Mesenteric fat pad (tissue), 1 donor: ENCODE measurements at regions not wholly inside any gene's neighbourhood (a gene's known extent, or its start where the extent isn't known, plus 50 kb on each side); places are given as distances from the start of the nearest gene placed in this dataset.

Experiments
- DNase-seq: peaks from one replicate; pipeline ENCODE4 v3.0.0-alpha.2; 2020; ENCODE audit warnings: low spot score
- donor health status: DM: yes; HTN: yes; CAD: no.

DNA sequence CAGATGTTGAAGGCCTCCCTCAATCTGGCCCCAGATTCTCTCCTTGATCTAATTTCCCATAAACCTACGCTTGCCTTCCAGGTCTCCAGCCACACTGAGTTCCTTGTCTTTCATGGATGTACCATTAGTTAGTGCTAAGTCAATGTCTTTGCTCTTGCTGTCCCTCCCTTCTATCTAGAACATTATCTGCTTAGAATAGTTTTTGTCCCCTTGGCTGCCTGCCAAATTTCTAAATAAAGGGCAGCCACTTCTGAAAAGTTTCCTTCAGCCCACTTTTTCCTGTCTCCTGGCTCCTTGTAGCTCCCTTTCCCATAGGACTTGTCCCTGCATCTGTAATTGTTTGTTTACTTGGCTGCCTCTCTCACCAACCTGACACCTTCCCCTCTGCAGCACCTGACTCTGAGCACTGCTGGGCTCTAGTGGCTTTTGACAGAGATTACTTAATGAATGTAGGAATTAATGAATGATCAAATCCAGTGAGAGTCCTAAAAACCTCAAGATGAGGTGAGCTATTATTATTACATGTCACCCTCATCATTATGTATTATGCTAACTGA is 58.3 kb downstream of the CXCL12 start:
- no peak for DNase-seq

DNA sequence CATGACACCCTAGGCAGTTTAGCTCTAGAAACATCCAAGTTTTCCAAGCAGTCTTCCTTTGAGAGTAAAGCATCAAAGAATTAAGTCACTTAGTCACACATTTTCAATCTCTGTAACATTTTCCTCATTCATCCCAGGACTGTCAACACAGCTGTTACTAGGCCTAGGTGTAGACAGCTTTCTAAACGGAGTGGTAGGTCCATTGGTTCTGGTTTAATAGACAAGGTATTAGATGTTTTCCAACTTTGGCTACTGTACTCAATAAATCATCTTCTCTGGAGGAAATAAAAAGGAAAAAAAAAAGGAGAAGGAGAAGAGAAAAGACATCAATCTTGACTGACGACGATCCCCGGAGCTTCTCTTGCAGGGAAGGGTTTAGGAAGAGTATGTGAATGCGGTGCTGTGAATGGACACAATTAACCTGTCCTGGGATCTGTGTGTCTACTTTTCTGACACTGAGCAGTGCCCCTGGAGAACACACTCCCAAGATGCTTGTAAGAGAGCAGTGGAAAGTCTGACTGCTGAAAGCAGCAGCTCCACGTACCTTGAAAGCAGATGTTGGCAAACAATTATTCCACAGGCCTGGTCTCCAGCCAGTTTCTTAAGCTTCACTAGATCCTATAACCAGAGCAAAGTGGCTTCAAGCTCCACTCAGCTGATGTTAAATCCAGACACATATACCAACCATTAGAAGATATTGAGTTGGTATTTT is 59.1 kb downstream of the CXCL12 start:
- no peak for DNase-seq

DNA sequence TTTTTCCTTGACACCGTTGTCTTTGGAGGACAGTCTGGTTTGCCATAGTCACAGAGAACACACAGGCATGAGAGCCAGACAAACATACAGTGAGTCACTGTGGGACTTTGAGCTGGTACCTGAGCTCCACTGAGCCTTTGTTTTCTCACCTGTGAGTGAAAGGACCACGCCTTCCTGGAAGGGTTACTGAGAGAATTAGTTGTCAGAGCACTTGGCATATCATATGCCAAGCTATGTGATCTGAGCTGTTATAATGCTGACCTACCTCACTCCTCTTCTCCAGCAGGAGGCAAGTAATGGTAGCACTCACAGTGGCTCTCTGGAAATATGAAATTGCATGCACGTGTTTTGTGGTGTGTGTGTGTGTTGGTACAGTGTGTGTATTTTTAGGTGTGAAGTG is 59.7 kb downstream of the CXCL12 start:
- no peak for DNase-seq

DNA sequence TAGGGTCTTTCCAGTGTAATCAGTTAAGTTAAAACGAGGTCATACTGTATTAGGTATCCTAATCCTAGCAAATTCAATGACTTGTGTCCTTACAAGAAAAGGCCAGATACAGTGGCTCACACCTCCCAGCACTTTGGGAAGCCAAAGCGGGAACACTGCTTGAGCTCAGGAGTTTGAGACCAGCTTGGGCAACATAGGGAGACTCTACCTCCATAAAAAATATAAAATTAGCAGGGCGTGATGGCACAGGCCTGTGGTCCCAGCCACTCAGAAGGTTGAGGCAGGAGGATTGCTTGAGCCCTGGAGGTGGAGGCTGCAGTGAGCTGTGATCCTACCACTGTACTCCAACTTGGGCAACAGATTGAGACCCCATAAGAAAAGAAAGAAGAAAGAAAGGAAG is 61.1 kb downstream of the CXCL12 start:
- no peak for DNase-seq

- no peak for DNase-seq
Measured at GRCh38 chr10:44322137-44322536, 62.8 kb downstream of the CXCL12 start.

GRCh38 chr10:44320756-44321155 is 64.1 kb downstream of the CXCL12 start:
- no peak for DNase-seq

- DNase-seq, result no peak
Measured at GRCh38 chr10:44317856-44318255, 67.0 kb downstream of the CXCL12 start.

DNA sequence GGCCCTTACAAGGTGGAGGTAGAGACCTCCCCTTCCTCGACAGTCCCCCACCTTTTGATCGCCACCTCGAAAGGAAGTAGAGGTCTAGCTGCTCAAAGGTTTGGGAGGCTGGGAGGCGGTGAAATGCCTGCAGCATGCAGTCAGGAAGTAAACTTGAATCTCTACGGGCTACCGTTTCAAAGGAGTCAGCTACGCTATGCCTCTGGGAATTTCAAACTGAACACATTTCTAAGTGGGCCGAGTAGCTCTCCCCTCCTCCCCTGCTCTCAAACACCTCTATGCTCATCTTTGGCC is 68.0 kb downstream of the CXCL12 start:
- DNase-seq, result no peak

- no peak for DNase-seq
Measured at GRCh38 chr10:44316187-44316921, 68.5 kb downstream of the CXCL12 start.

DNA sequence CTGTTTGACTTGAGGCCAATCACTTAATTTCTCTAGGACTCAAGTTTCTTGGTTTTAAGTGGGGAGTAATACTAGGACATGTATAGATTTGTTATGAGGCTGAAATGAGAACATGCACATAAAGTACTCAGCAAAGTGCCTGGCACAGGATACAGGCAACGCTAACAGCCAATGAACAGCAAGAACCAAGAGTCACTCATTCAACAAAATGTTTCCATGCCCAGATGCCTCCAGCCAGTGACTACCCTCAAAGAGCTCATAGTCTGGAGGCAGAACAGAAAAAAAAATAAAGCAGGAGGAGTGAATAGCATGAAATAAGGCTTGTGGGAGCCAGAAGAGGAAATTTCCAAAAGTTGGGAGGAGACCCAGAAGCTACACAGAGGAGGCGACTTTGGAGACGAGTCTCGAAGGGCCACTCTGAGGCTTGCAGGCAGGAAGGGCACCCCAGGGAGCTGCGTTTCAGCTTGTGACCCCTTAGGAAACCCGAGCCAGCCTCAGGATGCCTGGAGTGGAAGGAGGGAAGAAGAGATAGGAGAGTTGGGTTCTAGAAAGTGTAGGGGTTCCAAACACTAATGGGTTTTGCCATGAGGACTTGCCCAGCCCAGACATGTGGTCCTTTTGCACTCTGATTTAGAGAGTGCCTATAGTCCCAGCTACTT is 70.0 kb downstream of the CXCL12 start:
- no peak for DNase-seq

- DNase-seq, result no peak
Measured at GRCh38 chr10:44313761-44314165, 71.1 kb downstream of the CXCL12 start.

DNA sequence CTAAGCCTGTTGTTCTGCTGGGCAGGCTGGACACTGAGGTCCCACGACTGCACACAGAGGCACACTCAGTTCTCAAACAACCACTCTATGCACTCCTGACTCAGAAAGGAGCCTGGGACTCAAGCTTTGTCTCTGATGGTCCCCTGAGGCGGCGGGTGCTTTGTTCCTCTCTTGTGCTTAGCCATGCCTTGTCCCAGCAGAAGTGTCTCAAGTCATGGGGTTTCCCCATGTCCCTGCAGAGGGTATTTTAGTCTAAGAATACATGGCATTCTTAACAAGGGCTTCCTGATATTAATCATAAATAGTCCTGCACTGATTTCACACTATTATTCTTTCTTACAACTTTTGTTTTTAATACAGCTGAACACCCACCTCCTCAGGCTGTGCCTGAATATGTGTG is 72.5 kb downstream of the CXCL12 start:
- DNase-seq, result no peak

DNA sequence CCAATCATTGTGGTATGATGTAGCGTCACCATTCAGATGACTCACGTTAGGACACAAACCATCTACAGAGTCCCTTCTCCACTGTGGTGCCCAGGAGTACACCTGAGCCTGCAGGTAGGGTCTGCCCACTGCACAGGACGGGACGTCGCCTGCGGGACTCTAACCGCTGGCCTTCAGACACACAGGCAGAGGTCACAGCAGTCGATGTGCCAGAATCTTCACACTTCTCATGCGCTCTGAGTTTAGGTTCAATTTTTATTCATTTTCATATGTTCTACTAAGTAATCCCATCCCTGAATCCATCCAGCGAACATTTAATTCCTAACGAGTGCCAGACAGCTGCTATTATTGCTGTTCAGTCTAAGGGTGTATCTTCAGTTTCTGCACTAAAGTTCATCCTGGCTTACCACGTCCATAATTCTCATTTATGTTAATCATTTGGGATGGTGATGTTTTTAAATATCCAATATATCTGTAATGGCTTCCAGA is 73.3 kb downstream of the CXCL12 start:
- no peak for DNase-seq

DNA sequence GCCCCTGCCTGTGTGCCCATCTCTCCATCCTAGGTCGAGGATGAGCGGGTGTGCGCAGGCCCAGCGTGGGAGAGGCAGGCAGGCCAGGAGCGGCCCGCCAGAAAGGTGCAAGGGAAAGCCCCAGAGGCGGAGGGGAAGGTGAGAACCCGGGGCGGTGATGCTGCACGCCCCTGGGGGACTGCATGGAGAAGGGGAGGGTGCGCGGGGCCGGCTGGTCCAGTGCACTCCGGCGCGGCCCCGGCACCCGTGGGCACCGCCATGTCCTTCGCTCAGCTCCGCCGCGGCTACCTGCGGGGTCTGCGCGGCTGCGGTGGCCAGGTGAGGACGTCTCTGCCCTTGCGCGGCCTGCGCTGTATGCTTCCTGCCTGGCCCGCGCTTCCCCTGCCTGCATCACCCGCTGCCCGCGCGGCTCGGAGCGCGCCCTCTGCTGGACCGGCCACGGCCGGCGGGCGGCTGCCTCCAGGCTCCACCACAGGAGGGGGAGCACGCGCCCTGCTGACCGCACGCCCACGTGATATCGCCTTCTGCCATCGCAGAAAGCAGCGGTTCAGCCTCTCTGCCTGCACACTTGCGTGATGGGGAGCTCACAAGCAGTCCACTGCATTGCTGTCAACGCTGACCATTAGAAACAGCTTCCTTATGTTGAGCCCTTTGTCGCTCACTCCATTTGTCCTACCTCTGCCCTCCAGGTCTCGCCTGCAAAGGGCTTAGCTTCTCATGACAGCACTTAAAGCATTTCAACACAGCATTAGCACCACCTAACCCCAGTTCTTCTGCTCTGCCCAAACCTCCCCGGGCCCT is 73.9 kb downstream of the CXCL12 start:
- peak; percentile 95 for DNase-seq

GRCh38 chr10:44309939-44310761 is 74.7 kb downstream of the CXCL12 start:
- no peak for DNase-seq

GRCh38 chr10:44309361-44309760 is 75.5 kb downstream of the CXCL12 start:
- no peak for DNase-seq

GRCh38 chr10:44308935-44309334 is 76.0 kb downstream of the CXCL12 start:
- no peak for DNase-seq

DNA sequence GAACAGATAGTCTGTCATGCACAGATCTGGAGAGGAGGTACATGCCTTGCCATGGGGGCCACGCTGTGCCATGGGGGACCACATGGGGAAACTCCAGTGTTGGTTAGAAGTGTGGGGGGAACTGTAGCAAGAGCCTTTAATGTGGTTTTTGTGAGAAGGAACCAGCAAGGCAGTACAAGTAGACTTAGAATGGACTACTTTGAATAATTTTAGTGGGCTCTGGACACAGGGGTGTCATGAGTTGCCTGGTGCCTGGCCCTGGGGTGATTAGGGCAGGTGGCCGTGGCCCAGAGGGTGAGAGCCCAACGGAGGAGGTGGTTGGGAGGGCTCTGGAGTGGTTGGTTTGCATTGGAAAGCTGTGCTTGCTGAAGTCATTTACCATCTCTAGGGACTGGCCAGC is 77.2 kb downstream of the CXCL12 start:
- DNase-seq, result no peak

DNA sequence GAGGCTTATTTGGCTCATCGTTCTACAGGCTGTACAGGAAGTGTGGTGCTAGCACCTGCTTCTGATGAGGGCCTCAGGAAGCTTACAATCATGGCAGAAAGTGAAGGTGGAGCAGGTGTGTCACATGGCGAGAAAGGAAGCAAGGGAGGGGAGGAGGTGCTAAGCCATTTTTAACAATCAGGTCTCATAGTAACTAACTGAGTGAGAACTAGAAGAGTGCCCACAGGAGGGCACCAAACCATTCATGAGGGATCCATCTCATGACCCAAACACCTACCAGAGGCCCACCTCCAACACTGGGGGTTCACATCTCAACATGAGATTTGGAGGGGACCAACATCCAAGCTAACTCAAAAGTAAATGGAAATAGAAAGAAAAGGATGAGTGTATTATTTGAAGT is 78.1 kb downstream of the CXCL12 start:
- no peak for DNase-seq

GRCh38 chr10:44306147-44306710 is 78.7 kb downstream of the CXCL12 start:
- no peak for DNase-seq
